PC-3 (cell line): ENCODE measurements at regions not wholly inside any gene's neighbourhood (a gene's known extent, or its start where the extent isn't known, plus 50 kb on each side); places are given as distances from the start of the nearest gene placed in this dataset.

Experiments
- EZH2 ChIP-seq: fragments of 300-600 bp; sonication (generic); IDR thresholded peaks from one replicate; pipeline ENCODE4 v1.6.1; 2017; ENCODE audit warnings: antibody characterized with exemption, mild to moderate bottlenecking, low read length; ENCODE audit not compliant: unreplicated experiment
- EZH2phosphoT487 ChIP-seq: fragments of 300-600 bp; sonication (generic); IDR thresholded peaks from 2 replicates; pipeline ENCODE4 v1.6.1; 2018; ENCODE audit warnings: mild to moderate bottlenecking, antibody characterized with exemption, low read length, borderline replicate concordance
- TF ChIP-seq, protein P1 (sequence below): fragments of 300-600 bp; sonication (generic); conservative IDR thresholded peaks from 2 replicates; pipeline ENCODE4 v1.5.1; 2017; ENCODE audit warnings: antibody characterized with exemption, low read depth, mild to moderate bottlenecking, low read length

DNA sequence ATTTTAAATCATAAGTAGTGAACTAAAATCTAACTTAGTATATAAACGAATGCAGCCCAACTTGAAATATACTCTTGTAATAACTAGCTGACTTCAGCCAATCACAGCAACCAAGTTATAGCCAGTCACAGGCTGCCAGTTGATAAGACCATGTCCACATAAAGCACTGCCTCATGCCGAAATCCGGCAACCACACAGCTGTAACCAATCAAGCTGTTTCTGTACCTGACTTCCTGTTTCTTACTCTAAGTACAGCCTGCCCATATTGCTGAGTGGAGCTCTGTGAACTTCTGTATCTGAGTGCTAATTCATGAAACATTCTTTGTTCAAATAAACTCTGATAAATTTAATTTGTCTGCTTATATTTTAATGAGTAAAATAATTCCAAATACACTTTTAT is 805.3 kb upstream of the EPHA5 start:
- TF ChIP-seq, protein P1, sequence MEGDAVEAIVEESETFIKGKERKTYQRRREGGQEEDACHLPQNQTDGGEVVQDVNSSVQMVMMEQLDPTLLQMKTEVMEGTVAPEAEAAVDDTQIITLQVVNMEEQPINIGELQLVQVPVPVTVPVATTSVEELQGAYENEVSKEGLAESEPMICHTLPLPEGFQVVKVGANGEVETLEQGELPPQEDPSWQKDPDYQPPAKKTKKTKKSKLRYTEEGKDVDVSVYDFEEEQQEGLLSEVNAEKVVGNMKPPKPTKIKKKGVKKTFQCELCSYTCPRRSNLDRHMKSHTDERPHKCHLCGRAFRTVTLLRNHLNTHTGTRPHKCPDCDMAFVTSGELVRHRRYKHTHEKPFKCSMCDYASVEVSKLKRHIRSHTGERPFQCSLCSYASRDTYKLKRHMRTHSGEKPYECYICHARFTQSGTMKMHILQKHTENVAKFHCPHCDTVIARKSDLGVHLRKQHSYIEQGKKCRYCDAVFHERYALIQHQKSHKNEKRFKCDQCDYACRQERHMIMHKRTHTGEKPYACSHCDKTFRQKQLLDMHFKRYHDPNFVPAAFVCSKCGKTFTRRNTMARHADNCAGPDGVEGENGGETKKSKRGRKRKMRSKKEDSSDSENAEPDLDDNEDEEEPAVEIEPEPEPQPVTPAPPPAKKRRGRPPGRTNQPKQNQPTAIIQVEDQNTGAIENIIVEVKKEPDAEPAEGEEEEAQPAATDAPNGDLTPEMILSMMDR = no peak
- TF ChIP-seq EZH2phosphoT487 (no peak), EZH2 (no peak)
